NCI-H2196 (cell line): ENCODE measurements at regions not wholly inside any gene's neighbourhood (a gene's known extent, or its start where the extent isn't known, plus 50 kb on each side); places are given as distances from the start of the nearest gene placed in this dataset.
"Not testable (repeated sequence)": the region's sequence is repeated elsewhere in the genome, so short reads cannot be mapped to it uniquely, and the experiment has no call there.

ENCODE experiments used
- DNase-seq: peaks from one replicate; lab custom pipeline; 2025; ENCODE audit not compliant: unreplicated experiment; lab: John Stamatoyannopoulos, UW

- no peak for DNase-seq
These were observed 563.2 kb downstream of the GBE1 start for GRCh38 chr3:81198216-81198615.

GRCh38 chr3:81197386-81197785 lies 564.1 kb downstream of the GBE1 start:
- DNase-seq, result no peak

- DNase-seq, result no peak
These were observed 566.0 kb downstream of the GBE1 start for GRCh38 chr3:81195478-81195877.

GRCh38 chr3:81186412-81186811 lies 575.0 kb downstream of the GBE1 start:
- DNase-seq, result no peak

DNA sequence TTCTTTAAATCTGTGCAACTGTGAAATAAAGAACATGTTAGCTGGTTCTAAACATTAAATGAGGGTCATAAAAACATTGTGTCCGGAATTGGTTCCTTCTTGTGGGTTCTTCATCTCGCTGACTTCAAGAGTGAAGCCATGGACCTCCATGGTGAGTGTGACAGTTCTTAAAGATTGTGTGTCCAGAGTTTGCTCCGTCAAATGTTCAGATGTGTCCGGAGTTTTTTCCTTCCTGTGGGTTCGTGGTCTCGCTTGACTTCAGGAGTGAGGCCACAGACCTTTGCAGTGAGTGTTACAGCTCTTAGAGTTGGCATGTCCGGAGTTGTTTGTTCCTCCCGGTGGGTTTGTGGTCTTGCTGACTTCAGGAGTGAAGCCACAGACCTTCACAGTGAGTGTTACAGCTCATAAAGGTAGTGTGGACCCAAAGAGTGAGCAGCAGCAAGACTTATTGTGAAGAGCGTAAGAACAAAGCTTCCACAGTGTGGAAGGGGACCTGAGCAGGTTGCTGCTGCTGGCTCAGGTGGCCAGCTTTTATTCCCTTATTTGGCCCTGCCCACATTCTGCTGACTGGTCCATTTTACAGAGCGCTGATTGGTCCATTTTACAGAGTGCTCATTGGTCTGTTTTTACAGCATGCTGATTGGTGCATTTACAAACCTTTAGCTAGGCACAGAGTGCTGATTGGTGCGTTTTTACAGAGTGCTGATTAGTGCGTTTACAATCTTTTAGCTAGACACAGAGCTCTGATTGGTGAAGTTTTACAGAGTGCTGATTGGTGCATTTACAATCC lies 579.2 kb downstream of the GBE1 start:
- not testable (repeated sequence) for DNase-seq

GRCh38 chr3:81173514-81173913 lies 587.9 kb downstream of the GBE1 start:
- DNase-seq, result no peak

GRCh38 chr3:81170298-81170697 lies 591.1 kb downstream of the GBE1 start:
- no peak for DNase-seq

DNA sequence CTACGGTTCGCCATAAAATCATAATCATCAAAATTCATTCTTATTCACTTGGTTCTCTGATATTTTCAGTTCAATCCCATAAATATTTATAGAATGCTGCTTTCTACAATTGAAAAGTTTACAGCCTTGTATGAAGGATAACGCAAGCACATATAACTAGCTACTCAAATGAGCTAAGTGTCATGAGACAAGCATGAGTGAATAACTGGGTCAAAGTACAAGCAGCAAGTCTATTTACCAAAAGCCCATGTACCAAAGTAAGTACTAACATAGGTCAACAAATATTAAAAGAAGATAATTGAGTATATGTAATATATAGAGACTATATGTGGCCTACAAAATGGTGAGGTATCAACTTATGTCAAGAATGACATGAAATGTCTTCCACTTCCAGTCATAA lies 596.6 kb downstream of the GBE1 start:
- no peak for DNase-seq

DNA sequence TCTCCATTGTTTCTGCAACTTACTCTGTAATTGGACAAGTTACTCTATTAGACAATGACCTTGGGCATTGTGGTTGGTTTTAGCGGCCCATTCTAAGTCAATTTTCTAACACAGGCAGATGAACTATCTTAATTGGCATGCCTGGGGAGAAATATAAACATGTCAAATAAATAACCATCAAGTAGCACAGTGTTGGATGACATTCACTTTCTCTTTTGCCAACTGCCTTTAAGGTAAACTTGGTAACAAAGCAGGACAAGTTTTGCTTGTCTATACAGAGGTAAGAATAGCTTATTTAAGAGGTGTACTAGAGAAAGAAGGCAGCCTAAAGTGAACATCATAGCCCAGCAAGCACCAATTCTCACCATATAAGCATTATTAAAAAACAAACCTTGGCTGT lies 599.6 kb downstream of the GBE1 start:
- DNase-seq, result no peak

DNA sequence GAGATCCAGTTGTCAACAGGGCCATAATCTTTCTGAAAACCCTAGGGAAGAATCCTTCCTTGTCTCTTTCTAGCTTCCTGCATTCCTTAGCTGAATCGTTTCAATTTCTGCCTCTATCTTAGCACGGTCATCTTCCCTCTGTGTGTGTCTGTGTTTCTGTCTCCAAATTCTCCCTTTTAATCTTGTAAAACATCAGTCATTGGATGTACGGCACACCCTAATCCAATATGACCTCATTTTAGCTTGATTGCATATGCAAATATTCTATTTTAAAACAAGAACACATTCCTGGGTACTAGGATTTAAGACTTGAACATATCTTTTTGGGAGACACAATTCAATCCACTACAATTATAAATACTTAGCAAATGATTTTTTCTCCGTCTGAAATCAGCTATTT lies 600.3 kb downstream of the GBE1 start:
- no peak for DNase-seq

- DNase-seq, result no peak
These were observed 606.8 kb downstream of the GBE1 start for GRCh38 chr3:81154611-81155143.

DNA sequence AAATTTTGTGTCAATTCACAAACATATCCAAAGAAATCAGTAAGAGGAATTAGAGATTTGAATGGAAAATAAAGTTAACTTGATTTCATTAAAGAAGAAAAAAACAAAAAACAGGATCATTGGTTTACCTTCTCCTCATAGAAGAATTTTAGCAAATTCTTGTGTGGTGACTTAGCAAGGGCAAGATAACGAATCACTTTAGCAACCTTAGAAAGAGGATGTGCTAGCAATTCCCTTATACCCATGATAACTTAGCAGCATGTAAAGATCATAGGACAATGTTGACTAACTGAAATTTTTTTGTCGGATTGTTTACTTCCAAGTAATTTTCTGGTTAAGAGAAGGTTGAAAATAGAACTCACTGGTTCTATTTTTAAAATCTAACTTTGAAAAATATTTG lies 609.3 kb downstream of the GBE1 start:
- no peak for DNase-seq

DNA sequence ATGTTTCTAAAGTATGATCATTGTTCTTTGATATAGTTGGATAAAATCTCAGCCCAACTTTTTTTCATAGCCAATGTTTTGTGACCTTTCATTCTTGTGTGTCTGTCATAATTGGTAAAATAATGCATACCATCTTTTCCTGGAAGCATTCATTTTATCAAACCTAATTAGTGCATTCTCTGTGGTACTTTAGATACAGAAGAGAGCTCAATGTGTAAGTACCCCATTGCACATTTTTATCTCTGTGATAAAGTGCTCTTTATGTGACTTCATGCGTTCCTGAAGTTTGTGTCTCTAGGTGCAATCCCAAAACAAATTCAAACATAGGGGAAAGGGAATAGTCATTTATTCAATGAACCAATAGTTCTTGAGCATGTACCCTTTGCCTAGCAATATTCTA lies 628.5 kb downstream of the GBE1 start:
- DNase-seq, result no peak

DNA sequence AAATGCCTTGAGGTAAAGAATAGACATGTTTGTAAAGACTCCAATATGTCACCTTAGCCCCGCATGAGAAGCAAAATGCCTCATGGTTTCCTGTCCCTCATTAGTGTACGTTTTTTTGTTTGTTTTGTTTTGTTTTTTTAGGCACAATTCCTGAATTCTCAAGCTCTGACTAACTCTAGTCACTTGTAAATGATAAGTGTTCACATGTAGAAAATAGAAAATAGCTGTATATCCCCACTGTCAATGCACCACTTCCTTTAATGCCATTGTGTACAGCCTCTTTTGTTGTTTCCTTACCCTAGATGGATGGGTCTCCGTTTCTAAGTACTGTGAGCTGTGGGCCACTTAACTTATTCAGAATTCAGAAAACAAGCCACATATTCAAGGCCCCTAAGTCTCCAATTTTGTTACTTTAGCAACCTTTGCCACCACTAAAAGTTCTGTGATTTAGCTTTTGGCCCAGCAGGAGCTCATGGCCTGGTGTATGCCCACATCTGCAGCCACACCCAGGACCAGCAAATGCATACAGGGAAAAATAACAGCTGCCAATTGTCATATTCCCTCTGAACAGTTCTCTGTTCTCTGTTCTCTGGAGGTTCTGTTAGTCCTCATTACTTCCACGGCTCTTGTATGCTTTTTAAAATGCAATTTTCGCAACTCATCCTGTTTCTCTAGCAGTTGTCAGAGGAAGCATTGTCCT lies 655.5 kb downstream of the GBE1 start:
- DNase-seq, result no peak

GRCh38 chr3:81105206-81105605 lies 656.2 kb downstream of the GBE1 start:
- DNase-seq, result no peak

- DNase-seq, result no peak
These were observed 663.6 kb downstream of the GBE1 start for GRCh38 chr3:81097889-81098288.

DNA sequence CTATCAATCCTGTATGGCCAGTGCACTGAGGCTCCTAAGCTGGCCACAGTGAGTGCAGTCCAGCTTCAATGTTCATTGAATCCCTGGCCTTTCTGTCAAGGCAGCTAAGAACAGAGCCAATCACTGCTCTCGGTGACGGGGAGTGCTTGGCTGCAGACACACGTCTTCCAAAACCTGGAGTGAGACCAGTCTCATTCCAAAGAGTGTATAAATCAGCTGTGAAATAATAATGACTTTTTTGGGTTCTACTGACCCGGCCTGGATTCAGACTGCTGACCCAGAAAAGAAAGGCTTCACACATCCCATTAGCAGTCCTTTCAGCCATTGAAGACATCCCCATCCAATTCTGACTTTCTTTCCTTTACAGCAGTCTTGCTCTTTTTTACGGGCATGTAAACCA lies 665.5 kb downstream of the GBE1 start:
- no peak for DNase-seq

- DNase-seq, result no peak
These were observed 666.5 kb downstream of the GBE1 start for GRCh38 chr3:81094986-81095385.

DNA sequence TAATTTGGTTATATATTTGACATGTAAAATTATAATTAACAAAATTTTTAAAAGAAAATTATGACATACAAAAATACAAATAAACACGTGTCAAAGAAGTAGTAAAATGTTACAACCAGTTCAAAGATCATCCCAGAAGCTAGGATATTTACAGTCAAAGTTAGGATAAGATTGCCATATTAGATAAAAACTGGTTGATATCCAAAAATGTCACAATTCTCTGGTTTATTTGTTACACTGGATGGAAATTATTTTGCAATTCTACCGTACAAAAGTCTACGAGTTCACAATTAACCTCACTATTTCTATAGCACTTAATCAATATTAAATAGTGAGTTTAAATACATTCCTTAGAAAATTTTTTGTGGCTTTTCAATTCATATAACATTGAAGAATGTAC lies 673.8 kb downstream of the GBE1 start:
- DNase-seq, result no peak

GRCh38 chr3:81086348-81086747 lies 675.1 kb downstream of the GBE1 start:
- no peak for DNase-seq

DNA sequence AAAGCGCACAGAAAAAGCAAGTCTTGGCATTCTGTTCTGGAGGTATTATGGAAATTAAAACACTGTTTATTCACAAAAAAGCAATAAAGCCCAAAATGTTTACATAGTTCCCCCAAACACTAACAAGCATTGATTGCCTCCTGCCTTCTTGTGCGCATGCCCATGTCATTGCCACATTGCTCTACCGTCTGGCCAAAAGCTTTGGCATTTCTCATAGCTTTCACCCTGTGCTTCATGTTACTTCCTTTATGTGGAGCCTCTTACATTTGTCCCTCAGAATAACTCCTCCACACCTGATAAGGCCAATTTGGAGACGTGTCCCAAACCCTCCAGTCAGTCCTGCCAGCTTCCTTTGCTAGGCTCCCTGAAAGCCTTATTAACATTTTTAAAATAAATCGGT lies 680.8 kb downstream of the GBE1 start:
- DNase-seq, result no peak

DNA sequence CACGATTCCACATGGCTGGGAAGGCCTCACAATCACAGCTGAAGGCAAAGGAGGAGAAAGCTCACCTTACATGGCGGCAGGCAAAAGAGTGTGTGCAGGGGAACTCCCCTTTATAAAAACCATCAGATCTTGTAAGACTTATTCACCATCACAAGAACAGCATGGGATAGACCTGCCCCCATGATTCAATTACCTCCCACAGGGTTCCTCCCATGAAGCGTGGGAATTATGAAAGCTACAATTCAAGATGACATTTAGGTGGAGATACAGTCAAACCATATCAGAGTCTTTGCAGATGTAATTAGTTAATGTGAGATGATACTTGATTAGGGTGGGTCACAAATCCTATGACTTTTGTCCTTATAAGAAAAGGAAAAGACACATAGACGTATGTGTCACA lies 688.9 kb downstream of the GBE1 start:
- no peak for DNase-seq
